ENCODE measurements at regions not wholly inside any gene's neighbourhood (a gene's known extent, or its start where the extent isn't known, plus 50 kb on each side); places are given as distances from the start of the nearest gene placed in this dataset.

- H2AFZ ChIP-seq: no peak overlapping the region
- H3K79me2 ChIP-seq (ENCODE audit: low read depth): peaks cover 23% of the 10 kb centered on the region
- POLR2A ChIA-PET (ENCODE audit: unreplicated experiment): interaction anchor here (0.7 kb wide), 1 partner anchor 34 kb away, joined by 4 read pairs; no protein-coding TSS in a partner anchor
- peak overlapping the region; percentile 92 for H3K4me2 ChIP-seq
- no peaks in the 10 kb centered on the region for H3K9me2 ChIP-seq (ENCODE audit: insufficient read depth)
- intact Hi-C loops (cut with micrococcal nuclease; ENCODE audit: unreplicated experiment): loop anchor here (1.0 to 10.0 kb wide), 5 partner anchors 40 to 228 kb away; no protein-coding TSS in a partner anchor
- H3K4me1 ChIP-seq (replicated peaks; ENCODE audit: insufficient read depth): peaks cover 65% of the 10 kb centered on the region
- peak overlapping the region; percentile 68; the same call in 1 of the 2 replicates for H3K4me3 ChIP-seq
- CTCF ChIA-PET: interaction anchor here (0.6 kb wide), 1 partner anchor 375 kb away, joined by 8 read pairs; no protein-coding TSS in a partner anchor
- BruUV-seq (replicated peaks): no TSS peak
- DNase-seq: no peak
- H3K27ac ChIP-seq: peak overlapping the region; percentile 93
- TF ChIP-seq CTCF (conservative IDR thresholded peaks at IDR 0.05): no peak
- no peak for TF ChIP-seq EZH2 (IDR thresholded peaks at IDR 0.05; ENCODE audit: low read depth)
- H3K27me3 ChIP-seq (ENCODE audit: insufficient read depth, low read depth): no peaks in the 10 kb centered on the region
- H4K20me1 ChIP-seq (ENCODE audit: insufficient read depth): no peaks in the 10 kb centered on the region
- H3F3A ChIP-seq (ENCODE audit: insufficient read depth, low read depth): peaks cover 35% of the 10 kb centered on the region
- no peaks in the 10 kb centered on the region for H3K36me3 ChIP-seq (ENCODE audit: low read depth)
- no peaks in the 10 kb centered on the region for H3K9me3 ChIP-seq (ENCODE audit: insufficient read depth, low read depth)
These were observed 124.5 kb downstream of the MRPL14 start for GRCh38 chr6:44002593-44003344.

GRCh38 chr6:44002067-44002592, 125.1 kb downstream of the MRPL14 start:
- intact Hi-C loops (cut with micrococcal nuclease; ENCODE audit: unreplicated experiment): loop anchor here (1.0 to 10.0 kb wide), 5 partner anchors 40 to 227 kb away; no protein-coding TSS in a partner anchor
- H3K79me2 ChIP-seq (ENCODE audit: low read depth): peaks cover 23% of the 10 kb centered on the region
- H2AFZ ChIP-seq: 0 out of 2 replicates have a peak overlapping the region, but pooled peaks have one; percentile 26
- peak overlapping the region; percentile 92 for H3K4me2 ChIP-seq
- BruUV-seq (replicated peaks): no TSS peak
- H3K4me3 ChIP-seq: peak overlapping the region; percentile 68; the same call in 1 of the 2 replicates
- no peaks in the 10 kb centered on the region for H3K9me2 ChIP-seq (ENCODE audit: insufficient read depth)
- ChIA-PET CTCF (interaction anchor here (0.6 kb wide), 1 partner anchor 375 kb away, joined by 8 read pairs; no protein-coding TSS in a partner anchor), POLR2A (ENCODE audit: unreplicated experiment) (interaction anchor here (0.7 kb wide), 1 partner anchor 34 kb away, joined by 4 read pairs; no protein-coding TSS in a partner anchor)
- no peaks in the 10 kb centered on the region for H3K27me3 ChIP-seq (ENCODE audit: insufficient read depth, low read depth)
- no peak for TF ChIP-seq EZH2 (IDR thresholded peaks at IDR 0.05; ENCODE audit: low read depth)
- no peak for TF ChIP-seq CTCF (conservative IDR thresholded peaks at IDR 0.05)
- peak overlapping the region; percentile 93 for H3K27ac ChIP-seq
- no peaks in the 10 kb centered on the region for H4K20me1 ChIP-seq (ENCODE audit: insufficient read depth)
- no peaks in the 10 kb centered on the region for H3K36me3 ChIP-seq (ENCODE audit: low read depth)
- peaks cover 68% of the 10 kb centered on the region for H3K4me1 ChIP-seq (replicated peaks; ENCODE audit: insufficient read depth)
- DNase-seq: peak; percentile 69 to 79
- peaks cover 36% of the 10 kb centered on the region for H3F3A ChIP-seq (ENCODE audit: insufficient read depth, low read depth)
- no peaks in the 10 kb centered on the region for H3K9me3 ChIP-seq (ENCODE audit: insufficient read depth, low read depth)

- Histone ChIP-seq H2AFZ (0 out of 2 replicates have a peak overlapping the region, but pooled peaks have one; percentile 26), H3F3A (ENCODE audit: insufficient read depth, low read depth) (peaks cover 38% of the 10 kb centered on the region), H3K27me3 (ENCODE audit: insufficient read depth, low read depth) (no peaks in the 10 kb centered on the region), H3K4me1 (replicated peaks; ENCODE audit: insufficient read depth) (peaks cover 65% of the 10 kb centered on the region), H3K79me2 (ENCODE audit: low read depth) (peaks cover 23% of the 10 kb centered on the region), H3K36me3 (ENCODE audit: low read depth) (no peaks in the 10 kb centered on the region), H3K4me3 (peak overlapping the region; percentile 68), H3K27ac (peak overlapping the region; percentile 93), H3K9me3 (ENCODE audit: insufficient read depth, low read depth) (no peaks in the 10 kb centered on the region), H3K9me2 (ENCODE audit: insufficient read depth) (no peaks in the 10 kb centered on the region), H3K4me2 (peak overlapping the region; percentile 92), H4K20me1 (ENCODE audit: insufficient read depth) (no peaks in the 10 kb centered on the region)
- DNase-seq: peak in 1 of 2 experiments; percentile 71
- TF ChIP-seq CTCF (conservative IDR thresholded peaks at IDR 0.05) (peak; percentile 77), EZH2 (IDR thresholded peaks at IDR 0.05; ENCODE audit: low read depth) (no peak)
- CTCF ChIA-PET: no interaction called here
- POLR2A ChIA-PET (ENCODE audit: unreplicated experiment): interaction anchor here (0.6 kb wide), 1 partner anchor 86 kb away, joined by 5 read pairs; no protein-coding TSS in a partner anchor
- TSS peak; percentile 19 for BruUV-seq (replicated peaks)
- intact Hi-C loops (cut with micrococcal nuclease; ENCODE audit: unreplicated experiment): loop anchor here (1.0 to 10.0 kb wide), 5 partner anchors 41 to 227 kb away; no protein-coding TSS in a partner anchor
These were observed 125.8 kb downstream of the MRPL14 start for GRCh38 chr6:44001318-44002066.

Data from PC-9 (cell line).